ENCODE measurements at regions not wholly inside any gene's neighbourhood (a gene's known extent, or its start where the extent isn't known, plus 50 kb on each side); places are given as distances from the start of the nearest gene placed in this dataset.

DNA sequence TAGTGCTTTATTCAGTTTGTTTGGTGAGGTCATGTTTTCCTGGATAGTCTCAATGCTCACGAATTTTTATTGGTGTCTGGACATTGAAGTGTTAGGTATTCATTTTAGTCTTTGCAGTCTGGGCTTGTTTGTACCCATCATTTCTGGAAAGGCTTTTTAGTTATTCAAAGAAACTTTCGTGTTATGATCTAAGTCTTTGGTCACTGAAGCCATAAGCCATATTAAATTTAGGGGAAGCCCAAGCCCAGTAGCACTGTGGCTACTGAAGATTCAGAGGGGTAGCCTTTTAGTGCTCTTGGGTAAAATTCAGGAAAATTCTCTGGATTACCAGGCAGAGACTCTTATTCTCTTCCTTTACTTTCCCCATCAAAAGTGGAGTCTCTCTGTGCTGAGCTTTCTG, 56.2 kb upstream of the PEX5L start:
- DNase-seq (ENCODE audit: insufficient read length, low spot score) = no peak

DNA sequence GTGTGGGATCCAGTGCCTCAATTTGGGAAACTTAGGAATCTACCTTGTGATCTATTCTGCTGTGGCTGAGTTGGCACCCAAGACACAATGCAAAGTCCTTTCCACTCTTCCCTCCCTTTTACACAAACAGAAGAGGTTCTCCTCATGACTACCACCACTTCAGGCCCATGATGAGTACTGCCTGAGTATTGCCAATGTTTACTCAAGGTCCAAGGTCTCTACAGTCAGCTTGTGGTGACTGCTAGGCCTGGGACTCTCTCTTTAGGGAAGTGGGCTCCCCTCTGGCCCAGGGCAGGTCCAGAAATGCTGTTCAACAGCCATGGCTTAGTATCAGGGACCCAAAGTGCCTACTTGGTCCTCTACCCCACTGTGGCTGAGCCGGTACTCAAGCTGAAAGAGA, 56.8 kb upstream of the PEX5L start:
- FAIRE-seq = no peak

More for the DNA sequence above, 56.2 kb upstream of the PEX5L start:
- no peak for FAIRE-seq

DNA sequence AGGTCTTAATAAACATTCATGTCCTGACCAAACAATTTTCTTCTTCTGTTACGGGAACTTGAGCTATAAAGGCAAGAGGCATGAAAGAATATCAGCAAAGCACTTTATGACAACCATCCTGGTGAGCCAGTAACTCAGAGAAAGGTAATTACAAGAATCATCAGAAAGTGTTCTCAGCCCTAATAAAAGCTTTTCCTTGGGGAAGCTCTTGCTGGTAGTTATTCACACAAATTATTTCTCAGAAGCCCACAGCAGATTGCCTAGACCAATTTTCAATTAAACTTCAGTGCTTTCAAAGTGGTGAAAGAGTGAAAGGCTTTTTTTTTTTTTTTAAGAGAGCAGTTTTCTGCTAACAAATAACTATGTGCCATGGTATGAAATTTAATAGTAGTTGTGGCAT, 60.9 kb upstream of the PEX5L start:
- FAIRE-seq (no peak), DNase-seq (ENCODE audit: insufficient read length, low spot score) (no peak)

More for the DNA sequence above, 56.8 kb upstream of the PEX5L start:
- DNase-seq (ENCODE audit: insufficient read length, low spot score) = no peak

DNA sequence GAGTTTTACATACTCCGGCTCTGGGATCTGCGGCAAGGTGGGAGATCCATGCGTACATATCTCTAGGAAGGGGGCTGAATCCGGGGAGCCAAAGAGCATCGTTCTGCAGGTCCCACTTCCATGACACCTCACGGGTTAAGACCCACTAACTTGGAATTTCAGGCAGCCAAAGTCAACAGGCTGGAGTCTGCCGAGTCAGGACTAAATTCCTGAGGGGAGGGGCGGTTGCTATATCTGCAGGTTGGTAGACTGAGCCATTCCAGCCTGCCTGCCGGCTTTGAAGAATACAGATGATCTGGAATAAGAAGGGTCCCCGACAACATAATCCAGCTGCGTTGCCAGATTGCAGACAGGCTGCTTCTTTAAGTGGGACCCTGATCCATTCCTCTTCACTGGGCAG, 65.4 kb upstream of the PEX5L start:
- no peak for DNase-seq (ENCODE audit: insufficient read length, low spot score)
- no peak for FAIRE-seq

DNA sequence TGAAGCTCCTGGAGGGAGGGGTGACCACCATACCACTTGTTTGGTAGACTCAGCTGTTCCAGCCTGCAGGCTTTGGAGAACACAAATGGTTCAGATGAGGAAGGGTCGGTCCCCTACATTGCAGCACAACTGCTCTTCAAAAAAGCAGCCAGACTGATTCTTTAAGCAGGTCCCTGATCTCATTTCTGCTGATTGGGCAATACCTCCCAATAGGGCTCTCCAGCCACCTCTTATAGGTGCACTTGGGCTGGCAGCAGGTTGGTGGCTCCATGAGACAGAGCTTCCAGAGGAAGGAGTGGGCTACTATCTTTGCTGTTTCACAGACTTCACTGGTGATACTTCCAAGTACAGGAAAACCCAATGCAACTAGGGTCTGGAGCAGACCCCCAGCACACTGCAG, 65.9 kb upstream of the PEX5L start:
- DNase-seq (ENCODE audit: insufficient read length, low spot score) (no peak), FAIRE-seq (no peak)

DNA sequence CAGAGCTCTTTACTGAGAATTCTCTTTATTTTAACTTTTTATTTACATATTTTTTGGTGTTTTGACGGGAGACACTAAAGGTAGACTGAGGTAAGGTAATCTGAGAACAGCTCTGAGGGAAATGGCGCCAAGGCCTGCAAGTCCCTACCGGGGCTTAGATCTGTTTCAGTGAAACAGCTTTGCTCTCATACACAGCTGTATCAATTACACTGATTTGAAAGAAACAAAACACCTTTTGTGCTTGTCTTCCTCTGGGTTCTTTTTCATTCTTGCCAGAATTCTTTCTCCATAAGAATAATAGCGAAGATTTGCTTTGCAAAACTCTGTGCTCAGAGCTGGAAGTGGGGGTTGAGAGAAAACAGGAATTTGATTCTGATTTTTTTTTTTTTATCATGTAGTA, 79.5 kb upstream of the PEX5L start:
- DNase-seq (ENCODE audit: insufficient read length, low spot score) (no peak), FAIRE-seq (no peak)

DNA sequence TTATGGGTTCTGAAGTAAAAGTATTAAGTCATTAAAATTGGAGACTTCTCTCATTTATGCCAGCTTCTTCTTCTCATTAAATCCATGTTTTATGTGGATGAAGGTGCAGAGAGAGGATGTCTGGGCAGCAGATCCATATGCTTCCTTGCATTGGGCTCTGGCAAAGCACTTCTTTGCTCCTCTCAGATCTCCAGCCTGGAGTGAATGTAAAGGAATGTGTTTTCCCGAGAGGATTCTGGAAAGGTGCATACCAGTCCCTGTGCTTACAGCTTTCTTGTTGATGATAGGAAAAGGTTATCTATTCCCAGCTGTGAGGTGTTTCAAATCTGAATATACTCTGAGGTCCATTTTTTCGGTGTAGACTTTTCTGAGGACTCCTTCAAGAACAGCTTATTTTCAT, 79.9 kb upstream of the PEX5L start:
- DNase-seq (ENCODE audit: insufficient read length, low spot score) (no peak), FAIRE-seq (no peak)

DNA sequence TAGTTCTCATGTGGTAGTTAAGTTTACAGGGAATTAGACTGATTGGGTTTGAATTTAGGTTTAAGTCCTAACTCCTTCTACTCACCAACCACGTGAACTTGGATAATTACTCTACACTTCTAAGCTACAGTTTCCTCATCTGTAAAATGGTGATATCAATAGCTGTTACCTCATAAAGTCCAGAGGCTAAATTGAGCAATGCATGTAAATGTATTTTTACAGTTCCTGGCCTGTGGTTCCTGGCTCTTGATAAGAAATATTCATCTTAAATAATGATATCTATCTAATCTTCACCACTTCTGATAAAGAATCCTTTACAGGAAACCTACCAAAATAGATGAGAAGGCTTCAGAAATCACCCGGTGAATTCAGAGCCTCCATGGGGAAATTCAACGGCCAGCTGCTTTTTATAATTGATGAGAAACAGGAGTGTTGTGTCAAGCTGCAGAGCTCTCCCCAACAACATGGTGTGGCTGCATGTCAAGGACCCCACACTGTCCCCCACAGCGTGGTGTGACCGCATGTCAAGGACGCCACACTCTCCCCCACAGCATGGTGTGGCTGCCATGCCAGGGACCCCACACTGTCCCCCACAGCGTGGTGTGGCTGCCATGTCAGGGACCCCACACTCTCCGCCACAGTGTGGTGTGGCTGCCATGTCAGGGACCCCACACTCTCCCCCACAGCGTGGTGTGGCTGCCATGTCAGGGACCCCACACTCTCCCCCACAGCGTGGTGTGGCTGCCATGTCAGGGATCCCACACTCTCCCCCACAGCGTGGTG, 80.8 kb upstream of the PEX5L start:
- DNase-seq (ENCODE audit: insufficient read length, low spot score) = no peak
- no peak for FAIRE-seq

DNA sequence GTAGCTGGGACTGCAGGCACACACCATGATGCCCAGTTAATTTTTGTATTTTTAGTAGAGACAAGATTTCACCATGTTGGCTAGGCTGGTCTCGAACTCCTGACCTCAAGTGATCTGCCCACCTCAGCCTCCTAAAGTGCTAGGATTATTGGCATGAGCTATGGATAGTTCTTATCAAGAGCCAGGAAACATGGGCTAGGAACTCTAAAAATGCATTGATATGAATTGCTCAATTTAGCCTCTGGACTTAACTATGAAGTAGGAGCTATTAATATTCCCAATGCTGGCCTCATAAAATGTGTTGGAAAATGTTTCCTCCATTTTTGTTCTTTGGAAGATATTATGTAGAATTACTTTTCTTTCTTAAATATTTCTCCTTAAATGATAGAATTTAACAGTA, 82.8 kb upstream of the PEX5L start:
- FAIRE-seq = no peak
- no peak for DNase-seq (ENCODE audit: insufficient read length, low spot score)

DNA sequence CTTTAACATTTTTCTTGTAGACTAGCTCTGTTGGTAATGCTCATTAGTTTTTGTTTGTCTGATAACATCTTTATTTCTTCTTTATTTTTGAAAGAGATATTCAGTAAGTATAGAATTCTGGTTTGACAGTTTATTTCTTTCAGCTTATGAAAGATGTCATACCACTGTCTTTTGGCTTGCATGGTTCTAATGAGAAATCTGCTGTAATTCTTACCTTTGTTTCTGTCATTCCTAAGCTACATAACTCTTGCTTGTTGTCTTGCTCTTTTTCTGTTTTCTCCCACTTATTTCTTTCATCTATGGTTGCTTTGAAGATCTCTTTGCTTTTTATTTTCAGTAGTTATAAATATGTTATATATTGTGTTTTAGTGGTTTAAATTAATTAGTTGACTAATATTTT, 87.2 kb upstream of the PEX5L start:
- no peak for DNase-seq (ENCODE audit: insufficient read length, low spot score)
- no peak for FAIRE-seq

DNA sequence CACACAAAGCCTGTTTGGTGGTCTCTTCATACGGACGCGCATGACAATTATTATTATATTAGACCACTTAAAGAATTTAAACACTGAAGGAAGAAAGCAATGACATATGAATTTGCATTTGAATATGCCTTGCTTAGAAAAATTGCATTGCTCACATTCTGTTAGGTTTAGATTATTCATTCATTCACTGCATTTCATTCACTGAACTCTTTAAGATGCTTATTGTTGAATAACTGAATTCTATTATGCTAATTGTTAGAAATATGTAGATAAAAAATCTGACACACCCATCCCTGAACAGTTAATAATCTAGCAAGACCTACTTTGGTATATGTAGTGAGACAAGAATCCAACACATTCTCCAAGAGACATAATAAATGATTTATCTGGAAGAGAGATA, 94.4 kb upstream of the PEX5L start:
- no peak for DNase-seq (ENCODE audit: insufficient read length, low spot score)
- FAIRE-seq = no peak

DNA sequence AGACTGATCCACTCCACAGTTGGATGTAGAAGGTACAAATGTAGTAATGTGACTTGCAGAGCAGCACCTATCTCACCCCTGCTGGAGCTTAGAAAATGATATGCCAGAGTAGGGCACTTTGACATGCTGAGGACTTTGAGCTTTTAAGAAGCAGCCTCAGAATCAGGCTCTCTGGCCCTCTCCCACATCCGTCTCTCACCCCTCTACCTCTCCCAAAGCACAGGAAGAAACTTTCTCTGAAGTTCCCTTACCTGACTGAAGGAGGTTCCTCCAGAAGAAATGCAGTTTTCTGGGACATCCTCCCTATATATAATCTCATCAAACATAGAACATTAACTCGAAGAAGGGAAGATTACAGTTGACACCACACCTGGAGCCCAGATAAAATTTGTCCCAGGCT, 98.4 kb upstream of the PEX5L start:
- DNase-seq (ENCODE audit: insufficient read length, low spot score) = no peak
- no peak for FAIRE-seq

DNA sequence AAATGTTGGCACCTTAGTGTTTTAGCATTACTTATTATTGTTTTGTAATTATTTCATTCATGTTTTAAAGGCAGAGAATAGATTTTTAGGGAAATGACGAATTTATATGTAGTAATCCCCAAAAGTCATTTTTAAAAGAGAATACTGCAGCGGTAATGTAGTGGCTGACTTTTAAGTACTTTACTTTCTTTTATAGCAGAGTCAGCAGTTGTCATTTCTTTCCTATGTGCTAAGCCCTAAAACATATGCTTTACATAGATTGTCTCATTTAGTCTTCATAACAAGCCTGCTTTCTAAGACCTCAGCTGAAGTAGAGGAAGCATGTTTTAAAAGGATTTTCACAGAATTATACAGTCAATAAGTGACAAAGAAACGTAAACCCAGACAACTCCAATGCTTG, 102.1 kb upstream of the PEX5L start:
- no peak for FAIRE-seq
- no peak for DNase-seq (ENCODE audit: insufficient read length, low spot score)

DNA sequence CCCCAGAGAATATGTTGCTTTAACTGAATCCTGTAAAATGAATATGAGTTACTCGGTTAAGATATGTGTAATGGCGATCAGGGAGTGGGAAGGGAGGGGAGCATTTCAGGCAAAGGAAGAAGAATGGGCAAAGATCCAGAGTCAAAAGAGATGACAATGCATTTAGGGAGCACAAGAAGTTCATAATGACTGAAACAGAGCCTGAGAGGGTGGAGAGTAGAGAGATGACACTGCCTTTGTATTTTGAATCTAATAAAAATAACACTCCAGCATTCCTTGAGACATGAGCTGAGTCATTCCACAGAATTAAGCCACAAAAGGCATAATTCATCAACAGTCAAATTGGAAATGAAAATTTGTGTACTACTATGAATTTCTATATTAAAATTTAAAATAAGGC, 105.3 kb upstream of the PEX5L start:
- DNase-seq (ENCODE audit: insufficient read length, low spot score) (no peak), FAIRE-seq (no peak)

DNA sequence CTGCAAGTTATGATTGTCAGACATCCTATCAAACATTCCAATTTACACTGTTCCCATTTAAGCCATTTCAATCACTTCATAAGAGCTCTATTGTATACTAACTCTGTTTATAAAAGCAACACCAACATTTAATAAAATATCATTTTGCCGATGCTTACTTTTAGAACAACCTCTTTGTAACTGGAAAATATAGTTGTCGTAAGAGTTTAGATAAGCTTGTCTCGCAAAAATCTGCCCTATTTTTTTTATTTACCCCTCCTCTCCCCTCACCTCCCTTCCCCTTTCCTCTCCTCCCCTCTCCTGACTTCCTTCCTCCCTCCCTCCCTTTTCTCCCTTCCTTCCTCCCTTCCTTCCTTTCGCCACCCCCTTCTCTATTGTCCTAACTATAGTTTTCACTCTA, 105.7 kb upstream of the PEX5L start:
- FAIRE-seq = no peak
- DNase-seq (ENCODE audit: insufficient read length, low spot score) = no peak

DNA sequence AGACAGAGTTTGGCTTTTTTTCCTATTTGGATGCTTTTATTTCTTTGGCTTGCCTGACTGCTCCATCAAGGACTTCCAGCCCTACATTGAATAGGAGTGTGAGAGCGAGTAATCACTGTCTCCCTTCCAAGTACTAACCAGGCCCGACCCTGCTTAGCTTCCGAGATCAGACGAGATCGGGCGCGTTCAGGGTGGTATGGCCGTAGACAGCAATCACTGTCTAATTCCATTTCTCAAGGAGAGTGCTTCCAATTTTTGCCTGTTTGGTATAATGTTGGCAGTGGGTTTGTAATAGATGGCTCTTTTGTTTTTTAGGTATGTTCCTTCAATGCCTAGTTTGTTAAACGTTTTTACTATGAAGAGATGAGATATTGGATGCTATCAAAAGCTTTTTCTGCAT, 125.0 kb upstream of the PEX5L start:
- FAIRE-seq = no peak
- DNase-seq (ENCODE audit: insufficient read length, low spot score) = no peak

DNA sequence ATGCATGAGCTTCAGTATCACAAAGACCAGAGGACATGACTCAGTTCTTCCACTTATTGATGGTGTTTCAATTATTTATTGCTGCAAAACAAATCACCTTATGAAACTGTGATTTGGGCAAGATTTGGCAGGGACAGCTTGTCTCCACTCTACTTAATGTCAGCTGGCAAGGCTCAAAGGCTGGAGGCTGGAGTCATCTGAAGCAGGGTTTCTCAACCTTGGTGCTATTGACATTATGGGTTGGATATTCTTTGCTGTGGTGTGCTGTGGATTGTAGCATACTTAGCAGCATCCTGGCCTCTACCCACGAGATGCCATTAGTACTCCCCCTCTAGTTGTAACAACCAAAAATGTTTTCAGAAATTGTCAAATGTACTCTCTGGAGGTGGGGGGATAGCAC, 138.8 kb upstream of the PEX5L start:
- no peak for DNase-seq (ENCODE audit: insufficient read length, low spot score)
- FAIRE-seq = no peak

DNA sequence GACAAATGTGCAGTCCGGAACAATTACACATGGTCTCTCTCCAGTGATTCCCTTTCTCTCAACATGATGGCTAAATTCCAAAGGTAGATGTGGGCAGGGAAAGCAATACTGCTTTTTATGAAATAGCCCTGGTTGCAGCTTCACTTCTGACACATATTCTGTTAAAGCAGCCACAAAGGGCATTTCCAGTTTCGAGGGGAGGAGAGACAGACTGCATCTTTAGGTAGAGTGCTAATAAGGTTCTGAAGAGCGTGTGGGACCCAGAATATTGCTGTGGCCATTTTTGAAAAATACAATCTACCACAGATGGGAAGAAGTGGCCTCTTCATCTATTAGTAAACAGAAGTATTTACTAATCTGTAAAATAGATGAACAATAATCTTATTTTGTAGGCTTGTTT, 139.3 kb upstream of the PEX5L start:
- no peak for DNase-seq (ENCODE audit: insufficient read length, low spot score)
- no peak for FAIRE-seq

DNA sequence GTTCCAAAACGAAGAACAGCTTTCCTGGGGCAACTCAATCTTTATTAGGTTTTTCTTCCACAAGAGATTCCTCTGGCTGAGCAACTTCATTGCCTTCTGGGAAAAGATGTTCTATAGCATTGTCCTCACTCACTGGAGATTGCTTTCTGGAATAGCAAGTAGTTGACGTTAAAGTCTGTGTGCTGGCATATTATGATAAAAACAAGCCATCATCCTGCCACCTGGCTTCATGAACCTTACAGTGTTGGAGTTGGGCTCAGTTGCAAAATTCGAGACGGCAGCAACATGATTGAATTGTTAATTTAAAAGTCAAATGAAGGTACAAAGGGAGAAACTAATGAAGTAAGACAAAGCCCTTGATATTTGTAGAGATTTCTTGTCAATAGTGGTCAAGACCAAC, 140.5 kb upstream of the PEX5L start:
- DNase-seq (ENCODE audit: insufficient read length, low spot score) (no peak), FAIRE-seq (no peak)

DNA sequence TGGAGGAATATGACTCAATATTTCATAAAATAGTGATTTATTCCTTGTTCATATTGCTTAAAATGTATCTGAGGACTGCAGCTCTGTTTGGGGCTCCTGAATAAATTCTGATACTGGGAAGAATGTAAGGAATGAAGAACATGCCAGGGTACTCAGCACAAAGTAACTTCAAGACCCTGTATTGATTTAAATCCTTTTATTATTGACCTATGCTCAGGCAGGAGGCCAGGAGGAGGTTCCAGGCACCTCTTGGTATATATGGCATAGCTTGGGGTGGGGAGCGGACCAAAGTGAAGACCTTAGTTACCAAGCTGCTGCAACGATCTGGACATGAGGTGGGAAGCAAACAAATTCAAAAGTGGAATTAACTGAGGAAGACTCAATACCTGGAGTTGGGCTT, 142.8 kb upstream of the PEX5L start:
- DNase-seq (ENCODE audit: insufficient read length, low spot score) = no peak
- FAIRE-seq = no peak

DNA sequence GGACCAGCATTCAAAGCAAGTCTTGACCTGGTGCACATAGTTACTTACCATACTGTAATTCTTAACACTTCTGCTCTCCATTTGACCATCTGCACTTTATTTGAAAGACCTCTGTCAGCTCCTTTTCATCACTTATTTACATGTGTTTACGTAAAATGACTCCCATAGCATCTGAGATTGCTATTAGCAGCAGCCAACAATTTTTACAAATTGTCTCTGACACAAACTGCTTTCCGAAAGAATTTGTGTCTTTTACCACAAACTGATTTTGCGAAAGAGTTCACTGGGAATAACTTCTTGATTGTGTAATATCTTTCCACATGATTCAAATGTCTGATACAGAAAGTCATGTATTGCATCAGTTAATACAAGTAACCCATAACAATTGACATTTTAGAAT, 144.1 kb upstream of the PEX5L start:
- FAIRE-seq = no peak
- DNase-seq (ENCODE audit: insufficient read length, low spot score) = no peak

DNA sequence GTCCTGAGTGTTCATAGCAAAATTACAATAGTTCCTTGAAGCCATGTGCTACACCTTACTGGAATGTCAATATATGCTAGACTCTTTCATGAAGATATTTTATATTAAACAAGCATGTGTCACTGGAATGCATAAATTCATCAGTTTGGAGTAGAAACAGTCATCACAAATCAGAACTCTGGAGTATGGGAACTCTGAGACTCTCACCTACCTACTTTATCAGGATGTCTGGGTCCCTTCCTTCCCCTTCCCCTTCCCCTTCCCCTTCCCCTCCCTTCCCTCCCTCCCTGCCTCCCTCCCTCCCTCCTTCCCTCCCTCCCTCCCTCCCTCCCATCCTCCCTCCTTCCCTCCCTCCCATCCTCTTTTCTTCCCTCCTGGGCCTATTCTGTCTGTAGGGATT, 144.7 kb upstream of the PEX5L start:
- FAIRE-seq = no peak
- no peak for DNase-seq (ENCODE audit: insufficient read length, low spot score)

DNA sequence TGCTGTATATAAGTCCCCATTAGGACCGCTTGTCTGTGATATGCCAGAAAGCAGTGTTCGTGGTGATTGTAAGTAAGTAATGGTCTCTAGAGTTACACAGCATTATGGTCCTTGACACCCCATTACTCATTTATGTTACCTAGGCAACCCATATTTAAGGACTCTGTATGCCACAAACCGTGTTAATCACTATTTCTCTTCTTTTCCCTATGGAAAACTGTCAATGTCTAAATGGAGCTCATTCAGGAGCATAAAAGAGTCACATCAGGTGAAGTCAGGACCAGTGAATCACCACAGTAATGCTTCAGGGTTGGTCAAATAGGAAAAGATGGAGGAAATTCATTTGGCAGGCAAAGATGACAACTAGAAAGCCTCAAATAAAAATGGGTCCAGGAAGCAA, 146.6 kb upstream of the PEX5L start:
- FAIRE-seq (no peak), DNase-seq (ENCODE audit: insufficient read length, low spot score) (no peak)

Data from HTR-8/SVneo (cell line).